CD14-positive monocyte (primary cell): ENCODE measurements at regions not wholly inside any gene's neighbourhood (a gene's known extent, or its start where the extent isn't known, plus 50 kb on each side); places are given as distances from the start of the nearest gene placed in this dataset.

ENCODE experiments used
- DNase-seq, 3 donors: peaks; one replicate each; pipeline ENCODE4 v3.0.0-alpha.2; 2011 to 2022
- H2AFZ ChIP-seq: 2 replicates; pipeline ENCODE4 v1.6.0; 2012; ENCODE audit warnings: mild to moderate bottlenecking, low read depth, low read length, inconsistent platforms; ENCODE audit not compliant: insufficient read depth, poor library complexity, severe bottlenecking
- H3K27ac ChIP-seq, 2 donors: 1 replicate in 1 of 2; 2 replicates in 1 of 2; pipeline ENCODE4 v1.5.1; 2012 to 2013; ENCODE audit warnings: low read length in 2 of 2, control low read depth in 1 of 2, inconsistent platforms in 1 of 2, low read depth in 1 of 2, mild to moderate bottlenecking in 1 of 2
- H3K27me3 ChIP-seq, 2 donors: one replicate each; pipeline versions ENCODE4 v1.6.0 to v1.6.1; 2011 to 2013; ENCODE audit warnings: low read length in 2 of 2; ENCODE audit not compliant: control insufficient read depth in 2 of 2, insufficient read depth in 2 of 2
- H3K36me3 ChIP-seq, 2 donors: replicated peaks in 1 of 2; 1 replicate in 1 of 2; 2 replicates in 1 of 2; pipeline versions ENCODE4 v1.5.1 to v1.6.1; 2012 to 2013; ENCODE audit warnings: low read length in 2 of 2, control low read depth in 1 of 2, inconsistent platforms in 1 of 2, mild to moderate bottlenecking in 1 of 2; ENCODE audit not compliant: insufficient read depth in 2 of 2, control insufficient read depth in 1 of 2
- H3K4me1 ChIP-seq, 2 donors: 1 replicate in 1 of 2; 2 replicates in 1 of 2; pipeline versions ENCODE4 v1.5.1 to v1.6.1; 2012 to 2013; ENCODE audit warnings: low read length in 2 of 2, control low read depth in 1 of 2, inconsistent platforms in 1 of 2, mild to moderate bottlenecking in 1 of 2, moderate library complexity in 1 of 2; ENCODE audit not compliant: insufficient read depth in 2 of 2, control insufficient read depth in 1 of 2
- H3K4me2 ChIP-seq: replicated peaks from 2 replicates; pipeline ENCODE3; 2012; ENCODE audit warnings: low read length, moderate library complexity, mild to moderate bottlenecking; ENCODE audit not compliant: poor library complexity, severe bottlenecking; ENCODE audit errors: extremely low read depth
- H3K4me3 ChIP-seq, 3 experiments: fragments of 200-600 bp in 1 of 3; sonication (generic) in 1 of 3; replicated peaks in 1 of 3; 1 replicate in 2 of 3; 2 replicates in 1 of 3; pipeline ENCODE4 v1.5.1; 2011 to 2013; ENCODE audit warnings: low read length in 3 of 3, mild to moderate bottlenecking in 3 of 3, control low read depth in 2 of 3, low read depth in 2 of 3, inconsistent platforms in 1 of 3, moderate library complexity in 1 of 3
- H3K79me2 ChIP-seq: 2 replicates; pipeline ENCODE4 v1.6.0; 2012; ENCODE audit warnings: mild to moderate bottlenecking, control low read depth, inconsistent platforms, low read length, moderate library complexity; ENCODE audit not compliant: insufficient read depth
- H3K9ac ChIP-seq: 2 replicates; pipeline ENCODE4 v1.6.0; 2017; ENCODE audit warnings: low read length, mild to moderate bottlenecking; ENCODE audit not compliant: insufficient read depth, poor library complexity, severe bottlenecking
- H3K9me3 ChIP-seq, 2 donors: replicated peaks in 1 of 2; 1 replicate in 1 of 2; 2 replicates in 1 of 2; pipeline versions ENCODE4 v1.5.1 to v1.6.1; 2012 to 2013; ENCODE audit warnings: low read length in 2 of 2, control low read depth in 1 of 2; ENCODE audit not compliant: control insufficient read depth in 1 of 2, insufficient read depth in 1 of 2
- H4K20me1 ChIP-seq: 2 replicates; pipeline ENCODE4 v1.6.0; 2012; ENCODE audit warnings: mild to moderate bottlenecking, low read length, control low read depth, moderate library complexity; ENCODE audit not compliant: insufficient read depth
- H3K27ac Mint-ChIP-seq, 7 donors: one replicate each; pipeline ENCODE4 v1.8.0; 2020; ENCODE audit warnings: mild to moderate bottlenecking in 7 of 7, mixed read lengths in 7 of 7, moderate library complexity in 6 of 7, inconsistent platforms in 2 of 7
- H3K27me3 Mint-ChIP-seq, 3 donors: one replicate each; pipeline ENCODE4 v1.8.0; 2021 to 2022; ENCODE audit warnings: low read depth in 3 of 3, mild to moderate bottlenecking in 3 of 3, mixed read lengths in 3 of 3, moderate library complexity in 3 of 3, inconsistent platforms in 1 of 3
- H3K36me3 Mint-ChIP-seq, 2 donors: one replicate each; pipeline ENCODE4 v1.8.0; 2020; ENCODE audit warnings: mixed read lengths in 2 of 2, inconsistent platforms in 1 of 2, mild to moderate bottlenecking in 1 of 2
- H3K4me1 Mint-ChIP-seq: one replicate; pipeline ENCODE4 v1.8.0; 2020; ENCODE audit warnings: mild to moderate bottlenecking, mixed read lengths
- H3K4me3 Mint-ChIP-seq, 2 donors: one replicate each; pipeline ENCODE4 v1.8.0; 2020; ENCODE audit warnings: mild to moderate bottlenecking in 2 of 2, mixed read lengths in 2 of 2, moderate library complexity in 1 of 2
- H3K9me3 Mint-ChIP-seq, 7 donors: one replicate each; pipeline ENCODE4 v1.8.0; 2020 to 2022; ENCODE audit warnings: mixed read lengths in 7 of 7, mild to moderate bottlenecking in 6 of 7, moderate library complexity in 6 of 7, inconsistent platforms in 2 of 7
- WGBS: methylation state at CpG from one replicate; pipeline ENCODE4 v1.1.5; 2013; ENCODE audit warnings: missing lambda C conversion rate; ENCODE audit not compliant: insufficient coverage; 5-methylcytosine and 5-hydroxymethylcytosine counted together
- intact Hi-C, 2 donors: fragments of 100-400 bp; cut with micrococcal nuclease; formaldehyde crosslinking; loops; one replicate each; pipeline versions ENCODE4 v1.15.0 to v1.15.1; 2023
- TF ChIP-seq, protein P1 (sequence below): fragments of 200-600 bp; IDR thresholded peaks from one replicate; pipeline ENCODE4 v1.8.0; 2022; ENCODE audit warnings: antibody characterized with exemption, mild to moderate bottlenecking

DNA sequence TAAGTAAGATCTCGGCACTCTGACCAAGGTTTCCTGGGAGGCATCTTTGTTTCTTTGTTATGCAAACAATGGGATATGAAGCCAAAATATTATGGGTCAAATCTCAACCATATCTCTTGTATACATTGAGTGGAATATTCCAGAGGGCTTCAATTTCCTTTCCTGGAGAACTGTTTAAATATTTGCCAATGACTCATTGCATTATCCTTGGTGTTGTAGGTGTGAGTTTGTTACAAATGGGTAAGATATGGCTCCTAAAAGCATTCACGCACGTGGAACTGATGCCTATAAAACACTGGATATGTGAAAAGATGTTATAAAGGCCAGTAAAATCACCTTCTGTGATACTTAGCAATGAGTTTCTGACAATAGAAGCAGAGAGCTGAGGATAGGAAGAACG is 150.5 kb upstream of the WDR1 start:
- H3K9me3 Mint-ChIP-seq = peaks cover 0 to 4% (median 2%) of the 10 kb centered on the region in 7 donors
- no peaks in the 10 kb centered on the region for H3K27me3 ChIP-seq
- DNase-seq = no peak
- no peak overlapping the region for H3K4me2 ChIP-seq
- H3K9ac ChIP-seq = no peak overlapping the region
- intact Hi-C loops = no loop called here
- no peaks in the 10 kb centered on the region for H3K4me1 ChIP-seq
- H3K27ac Mint-ChIP-seq = no peak overlapping the region
- WGBS = 100% methylated on average over 2 of the region's 4 CpGs
- H3K79me2 ChIP-seq = no peaks in the 10 kb centered on the region
- H3K36me3 Mint-ChIP-seq = no peaks in the 10 kb centered on the region
- H3K4me3 ChIP-seq = no peak overlapping the region
- H3K4me1 Mint-ChIP-seq = no peaks in the 10 kb centered on the region
- H3K27me3 Mint-ChIP-seq = peaks cover 0 to 4% (median 2%) of the 10 kb centered on the region in 3 donors
- TF ChIP-seq, protein P1, sequence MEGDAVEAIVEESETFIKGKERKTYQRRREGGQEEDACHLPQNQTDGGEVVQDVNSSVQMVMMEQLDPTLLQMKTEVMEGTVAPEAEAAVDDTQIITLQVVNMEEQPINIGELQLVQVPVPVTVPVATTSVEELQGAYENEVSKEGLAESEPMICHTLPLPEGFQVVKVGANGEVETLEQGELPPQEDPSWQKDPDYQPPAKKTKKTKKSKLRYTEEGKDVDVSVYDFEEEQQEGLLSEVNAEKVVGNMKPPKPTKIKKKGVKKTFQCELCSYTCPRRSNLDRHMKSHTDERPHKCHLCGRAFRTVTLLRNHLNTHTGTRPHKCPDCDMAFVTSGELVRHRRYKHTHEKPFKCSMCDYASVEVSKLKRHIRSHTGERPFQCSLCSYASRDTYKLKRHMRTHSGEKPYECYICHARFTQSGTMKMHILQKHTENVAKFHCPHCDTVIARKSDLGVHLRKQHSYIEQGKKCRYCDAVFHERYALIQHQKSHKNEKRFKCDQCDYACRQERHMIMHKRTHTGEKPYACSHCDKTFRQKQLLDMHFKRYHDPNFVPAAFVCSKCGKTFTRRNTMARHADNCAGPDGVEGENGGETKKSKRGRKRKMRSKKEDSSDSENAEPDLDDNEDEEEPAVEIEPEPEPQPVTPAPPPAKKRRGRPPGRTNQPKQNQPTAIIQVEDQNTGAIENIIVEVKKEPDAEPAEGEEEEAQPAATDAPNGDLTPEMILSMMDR = no peak
- no peaks in the 10 kb centered on the region for H4K20me1 ChIP-seq
- no peak overlapping the region for H3K4me3 Mint-ChIP-seq
- no peaks in the 10 kb centered on the region for H3K36me3 ChIP-seq
- H3K9me3 ChIP-seq = no peaks in the 10 kb centered on the region
- no peak overlapping the region for H3K27ac ChIP-seq
- H2AFZ ChIP-seq = no peak overlapping the region

DNA sequence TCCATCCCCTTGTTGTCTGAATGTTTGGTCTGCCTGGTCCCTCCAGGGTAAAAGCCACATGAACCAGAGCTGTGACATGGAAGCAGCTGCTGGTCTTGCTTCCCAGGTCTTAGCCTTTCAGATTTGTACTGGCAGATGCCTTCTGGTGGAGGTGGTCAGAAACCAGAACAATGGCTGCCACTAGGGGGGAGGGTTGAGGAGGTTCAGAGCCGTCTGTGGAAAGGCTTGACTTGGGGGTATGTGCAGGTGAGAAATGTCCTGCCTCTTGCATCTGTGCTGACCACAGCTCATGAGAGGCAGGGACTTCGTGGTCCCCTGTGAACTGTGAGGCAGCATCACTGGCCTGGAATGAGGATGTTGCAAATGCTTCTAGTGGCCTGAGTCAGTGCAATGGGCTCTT is 144.2 kb upstream of the WDR1 start:
- Mint-ChIP-seq H3K9me3 (peaks cover 1 to 10% (median 3%) of the 10 kb centered on the region in 7 donors), H3K36me3 (no peaks in the 10 kb centered on the region), H3K4me1 (no peaks in the 10 kb centered on the region), H3K4me3 (no peak overlapping the region), H3K27ac (no peak overlapping the region), H3K27me3 (peaks cover 0 to 2% (median 0%) of the 10 kb centered on the region in 3 donors)
- Histone ChIP-seq H3K4me3 (no peak overlapping the region), H3K9ac (no peak overlapping the region), H3K4me2 (no peak overlapping the region), H3K27ac (no peak overlapping the region), H3K36me3 (no peaks in the 10 kb centered on the region), H3K27me3 (peaks cover 0 to 4% of the 10 kb centered on the region in 2 donors), H3K79me2 (no peaks in the 10 kb centered on the region), H4K20me1 (no peaks in the 10 kb centered on the region), H2AFZ (no peak overlapping the region), H3K9me3 (no peaks in the 10 kb centered on the region), H3K4me1 (no peaks in the 10 kb centered on the region)
- WGBS = 81% methylated on average over 2 of the region's 2 CpGs
- TF ChIP-seq, protein P1 = no peak
- DNase-seq = no peak
- intact Hi-C loops = no loop called here
